ENCODE measurements at regions not wholly inside any gene's neighbourhood (a gene's known extent, or its start where the extent isn't known, plus 50 kb on each side); places are given as distances from the start of the nearest gene placed in this dataset.

DNA sequence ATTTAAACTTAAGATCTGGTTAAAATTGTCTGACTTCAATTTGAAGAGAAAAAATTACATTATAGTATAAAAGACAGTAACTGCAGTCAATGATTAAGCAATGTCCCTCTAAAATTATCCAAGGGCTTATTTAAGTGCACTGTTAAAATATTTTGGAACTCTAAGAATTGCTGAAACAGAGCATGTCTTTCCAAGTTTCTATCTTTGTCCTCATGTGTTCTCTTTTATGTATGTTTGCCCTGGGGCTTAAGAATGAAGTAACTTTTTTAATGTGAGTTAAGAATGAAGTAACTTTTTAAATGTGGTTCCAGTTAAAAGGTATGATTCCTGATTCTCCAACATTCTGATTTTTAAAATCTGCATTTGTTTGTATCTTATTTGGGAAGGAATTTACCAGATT is 69.0 kb upstream of the MARK1 start:
- DNase-seq (no peak), ATAC-seq (no peak)
- H3K4me3 ChIP-seq (ENCODE audit: low read length), result no peak overlapping the region
- no peaks in the 10 kb centered on the region for H3K4me1 ChIP-seq (ENCODE audit: insufficient read depth, low read length)
- no peak overlapping the region for H3K27ac ChIP-seq (ENCODE audit: low read length)
- no peak overlapping the region for H2AFZ ChIP-seq (ENCODE audit: low read length)
- H3K79me2 ChIP-seq (ENCODE audit: low read length), result no peaks in the 10 kb centered on the region
- no peaks in the 10 kb centered on the region for H3K36me3 ChIP-seq (ENCODE audit: low read depth, low read length)
- no peaks in the 10 kb centered on the region for H3K9me3 ChIP-seq (ENCODE audit: low read length)
- no peak overlapping the region for H3K4me2 ChIP-seq (ENCODE audit: low read length)
- BruUV-seq (replicated peaks), result no TSS peak
- peaks cover 5% of the 10 kb centered on the region; the same call in 1 of the 2 replicates for H3K9me2 ChIP-seq (replicated peaks; ENCODE audit: low read length)
- TF ChIP-seq EZH2phosphoT487 (IDR thresholded peaks at IDR 0.05; ENCODE audit: borderline replicate concordance, low read length), result no peak
- TF ChIP-seq, protein P1, sequence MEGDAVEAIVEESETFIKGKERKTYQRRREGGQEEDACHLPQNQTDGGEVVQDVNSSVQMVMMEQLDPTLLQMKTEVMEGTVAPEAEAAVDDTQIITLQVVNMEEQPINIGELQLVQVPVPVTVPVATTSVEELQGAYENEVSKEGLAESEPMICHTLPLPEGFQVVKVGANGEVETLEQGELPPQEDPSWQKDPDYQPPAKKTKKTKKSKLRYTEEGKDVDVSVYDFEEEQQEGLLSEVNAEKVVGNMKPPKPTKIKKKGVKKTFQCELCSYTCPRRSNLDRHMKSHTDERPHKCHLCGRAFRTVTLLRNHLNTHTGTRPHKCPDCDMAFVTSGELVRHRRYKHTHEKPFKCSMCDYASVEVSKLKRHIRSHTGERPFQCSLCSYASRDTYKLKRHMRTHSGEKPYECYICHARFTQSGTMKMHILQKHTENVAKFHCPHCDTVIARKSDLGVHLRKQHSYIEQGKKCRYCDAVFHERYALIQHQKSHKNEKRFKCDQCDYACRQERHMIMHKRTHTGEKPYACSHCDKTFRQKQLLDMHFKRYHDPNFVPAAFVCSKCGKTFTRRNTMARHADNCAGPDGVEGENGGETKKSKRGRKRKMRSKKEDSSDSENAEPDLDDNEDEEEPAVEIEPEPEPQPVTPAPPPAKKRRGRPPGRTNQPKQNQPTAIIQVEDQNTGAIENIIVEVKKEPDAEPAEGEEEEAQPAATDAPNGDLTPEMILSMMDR (conservative IDR thresholded peaks at IDR 0.05; ENCODE audit: low read depth, low read length), result no peak
- H3K27me3 ChIP-seq (ENCODE audit: low read length), result peaks cover 25% of the 10 kb centered on the region
- ChIA-PET CTCF (no interaction called here), POLR2A (ENCODE audit: unreplicated experiment) (no interaction called here)
- no peaks in the 10 kb centered on the region for H4K20me1 ChIP-seq (ENCODE audit: low read length)
- H3K9ac ChIP-seq (ENCODE audit: low read length), result no peak overlapping the region
- no peaks in the 10 kb centered on the region for H3F3A ChIP-seq (ENCODE audit: low read length, unreplicated experiment)
- intact Hi-C loops (cut with micrococcal nuclease), result no loop called here

DNA sequence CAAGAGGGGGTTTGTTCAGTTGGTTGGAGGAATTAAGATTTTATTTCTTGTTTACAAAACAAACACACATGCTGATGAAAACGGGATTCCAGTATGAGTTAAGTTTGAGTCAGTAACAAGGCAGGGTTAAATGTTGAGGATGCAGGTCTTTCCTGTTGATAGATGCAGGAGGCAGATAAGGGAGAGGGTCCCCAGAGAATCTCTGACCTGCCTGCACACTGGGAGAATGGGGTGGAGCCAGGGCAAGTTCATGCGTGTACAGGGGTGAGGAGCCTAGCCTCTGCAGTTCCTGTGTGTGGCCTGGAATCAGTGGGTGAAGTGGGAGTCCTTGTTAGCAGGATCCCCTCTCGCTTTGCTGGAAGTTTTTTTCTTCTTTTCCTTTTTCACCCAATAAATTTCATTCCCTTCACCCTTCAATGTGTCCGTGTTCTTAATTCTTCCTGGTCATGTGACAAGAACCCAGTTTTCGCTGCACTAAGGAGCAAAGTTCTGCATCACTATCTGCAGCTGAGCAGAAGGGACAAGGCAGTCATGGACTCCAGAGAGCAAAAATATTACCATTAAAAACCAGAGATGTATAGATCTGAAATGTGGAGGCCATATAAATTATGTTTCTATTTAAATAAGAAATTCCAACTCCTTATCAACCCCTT is 69.9 kb upstream of the MARK1 start:
- Histone ChIP-seq H3K9ac (ENCODE audit: low read length) (no peak overlapping the region), H3K9me3 (ENCODE audit: low read length) (no peaks in the 10 kb centered on the region), H4K20me1 (ENCODE audit: low read length) (no peaks in the 10 kb centered on the region), H3K4me1 (ENCODE audit: insufficient read depth, low read length) (no peaks in the 10 kb centered on the region), H2AFZ (ENCODE audit: low read length) (no peak overlapping the region), H3F3A (ENCODE audit: low read length, unreplicated experiment) (no peaks in the 10 kb centered on the region), H3K9me2 (replicated peaks; ENCODE audit: low read length) (peaks cover 5% of the 10 kb centered on the region; the same call in 1 of the 2 replicates), H3K27me3 (ENCODE audit: low read length) (peaks cover 29% of the 10 kb centered on the region), H3K4me3 (ENCODE audit: low read length) (no peak overlapping the region), H3K4me2 (ENCODE audit: low read length) (no peak overlapping the region), H3K79me2 (ENCODE audit: low read length) (no peaks in the 10 kb centered on the region), H3K36me3 (ENCODE audit: low read depth, low read length) (no peaks in the 10 kb centered on the region), H3K27ac (ENCODE audit: low read length) (no peak overlapping the region)
- intact Hi-C loops (cut with micrococcal nuclease), result no loop called here
- BruUV-seq (replicated peaks), result no TSS peak
- ATAC-seq, result no peak
- DNase-seq, result no peak
- ChIA-PET POLR2A (ENCODE audit: unreplicated experiment) (no interaction called here), CTCF (no interaction called here)
- TF ChIP-seq EZH2 (IDR thresholded peaks at IDR 0.05; ENCODE audit: low read length, unreplicated experiment), result no peak
- no peak for TF ChIP-seq EZH2phosphoT487 (IDR thresholded peaks at IDR 0.05; ENCODE audit: borderline replicate concordance, low read length)
- TF ChIP-seq, protein P1 (conservative IDR thresholded peaks at IDR 0.05; ENCODE audit: low read depth, low read length), result no peak

DNA sequence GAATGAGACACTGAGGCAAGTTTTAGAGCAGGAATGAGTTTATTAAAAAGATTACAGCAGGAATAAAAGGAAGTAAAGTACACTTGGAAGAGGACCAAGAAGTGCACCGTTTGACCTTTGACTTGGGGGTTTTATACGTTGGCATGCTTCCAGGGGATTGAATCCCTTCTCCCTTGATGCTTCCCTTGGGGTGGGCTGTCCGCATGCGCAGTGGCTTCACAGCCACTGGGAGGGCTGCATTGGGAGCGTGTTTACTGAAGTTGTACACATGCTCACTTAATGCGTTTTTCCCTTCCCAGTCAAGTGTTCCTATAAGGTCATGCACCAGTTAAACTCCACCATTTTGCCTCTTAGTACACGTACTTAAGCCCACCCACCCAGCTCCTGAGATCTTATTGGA is 72.4 kb upstream of the MARK1 start:
- H3K27ac ChIP-seq (ENCODE audit: low read length), result no peak overlapping the region
- no peaks in the 10 kb centered on the region for H3F3A ChIP-seq (ENCODE audit: low read length, unreplicated experiment)
- ATAC-seq, result no peak
- CTCF ChIA-PET, result no interaction called here
- no peaks in the 10 kb centered on the region for H3K4me1 ChIP-seq (ENCODE audit: insufficient read depth, low read length)
- TF ChIP-seq EZH2phosphoT487 (IDR thresholded peaks at IDR 0.05; ENCODE audit: borderline replicate concordance, low read length), result no peak
- TF ChIP-seq, protein P1 (conservative IDR thresholded peaks at IDR 0.05; ENCODE audit: low read depth, low read length), result no peak
- no peak for TF ChIP-seq EZH2 (IDR thresholded peaks at IDR 0.05; ENCODE audit: low read length, unreplicated experiment)
- peaks cover 43% of the 10 kb centered on the region for H3K27me3 ChIP-seq (ENCODE audit: low read length)
- BruUV-seq (replicated peaks), result no TSS peak
- H3K4me2 ChIP-seq (ENCODE audit: low read length), result no peak overlapping the region
- intact Hi-C loops (cut with micrococcal nuclease), result no loop called here
- no peaks in the 10 kb centered on the region for H3K79me2 ChIP-seq (ENCODE audit: low read length)
- POLR2A ChIA-PET (ENCODE audit: unreplicated experiment), result no interaction called here
- H3K9me3 ChIP-seq (ENCODE audit: low read length), result no peaks in the 10 kb centered on the region
- no peaks in the 10 kb centered on the region for H4K20me1 ChIP-seq (ENCODE audit: low read length)
- H3K9me2 ChIP-seq (replicated peaks; ENCODE audit: low read length), result peaks cover 1% of the 10 kb centered on the region; the same call in 1 of the 2 replicates
- no peaks in the 10 kb centered on the region for H3K36me3 ChIP-seq (ENCODE audit: low read depth, low read length)
- no peak overlapping the region for H2AFZ ChIP-seq (ENCODE audit: low read length)
- no peak overlapping the region for H3K9ac ChIP-seq (ENCODE audit: low read length)
- DNase-seq, result no peak
- H3K4me3 ChIP-seq (ENCODE audit: low read length), result no peak overlapping the region
